ENCODE measurements at regions not wholly inside any gene's neighbourhood (a gene's known extent, or its start where the extent isn't known, plus 50 kb on each side); places are given as distances from the start of the nearest gene placed in this dataset.

DNA sequence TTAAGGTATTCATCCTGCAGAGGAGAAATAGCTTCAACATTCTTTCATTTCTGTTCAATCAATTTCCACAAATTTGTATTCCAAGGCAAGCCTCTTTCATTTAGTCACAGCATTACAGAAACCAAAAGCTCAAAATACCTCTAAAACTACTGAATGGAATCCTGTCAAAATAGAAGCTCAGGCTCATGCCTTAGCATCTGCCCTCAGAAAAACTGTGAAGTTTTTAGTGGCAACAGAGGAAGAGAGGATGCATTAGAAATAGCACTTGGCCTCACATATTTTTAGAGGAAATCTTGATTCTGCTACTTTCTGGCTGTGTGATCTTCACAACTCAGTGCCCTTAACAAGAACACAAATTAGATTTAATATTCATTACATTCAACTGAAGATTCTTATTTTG, 69.1 kb upstream of the GALNT13 start:
- TF ChIP-seq, protein P1, sequence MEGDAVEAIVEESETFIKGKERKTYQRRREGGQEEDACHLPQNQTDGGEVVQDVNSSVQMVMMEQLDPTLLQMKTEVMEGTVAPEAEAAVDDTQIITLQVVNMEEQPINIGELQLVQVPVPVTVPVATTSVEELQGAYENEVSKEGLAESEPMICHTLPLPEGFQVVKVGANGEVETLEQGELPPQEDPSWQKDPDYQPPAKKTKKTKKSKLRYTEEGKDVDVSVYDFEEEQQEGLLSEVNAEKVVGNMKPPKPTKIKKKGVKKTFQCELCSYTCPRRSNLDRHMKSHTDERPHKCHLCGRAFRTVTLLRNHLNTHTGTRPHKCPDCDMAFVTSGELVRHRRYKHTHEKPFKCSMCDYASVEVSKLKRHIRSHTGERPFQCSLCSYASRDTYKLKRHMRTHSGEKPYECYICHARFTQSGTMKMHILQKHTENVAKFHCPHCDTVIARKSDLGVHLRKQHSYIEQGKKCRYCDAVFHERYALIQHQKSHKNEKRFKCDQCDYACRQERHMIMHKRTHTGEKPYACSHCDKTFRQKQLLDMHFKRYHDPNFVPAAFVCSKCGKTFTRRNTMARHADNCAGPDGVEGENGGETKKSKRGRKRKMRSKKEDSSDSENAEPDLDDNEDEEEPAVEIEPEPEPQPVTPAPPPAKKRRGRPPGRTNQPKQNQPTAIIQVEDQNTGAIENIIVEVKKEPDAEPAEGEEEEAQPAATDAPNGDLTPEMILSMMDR (IDR thresholded peaks at IDR 0.05), result no peak
- no peak for TF ChIP-seq POLR2AphosphoS5 (IDR thresholded peaks at IDR 0.05)
